ENCODE measurements at regions not wholly inside any gene's neighbourhood (a gene's known extent, or its start where the extent isn't known, plus 50 kb on each side); places are given as distances from the start of the nearest gene placed in this dataset.

GRCh38 chr12:25759752-25760151 is 198.7 kb upstream of the RASSF8 start:
- no peak for DNase-seq
- TF ChIP-seq CTCF (IDR thresholded peaks at IDR 0.05) (no peak), POLR2A (IDR thresholded peaks at IDR 0.05) (no peak)
- H3K9me3 ChIP-seq, result no peaks in the 10 kb centered on the region
- no peak overlapping the region for H3K4me3 ChIP-seq
- intact Hi-C loops (cut with DNase I), result no loop called here
- H3K36me3 ChIP-seq, result no peaks in the 10 kb centered on the region
- no peak overlapping the region for H3K27ac ChIP-seq
- WGBS, 2 donors, result 73% methylated on average over 2 of the region's 2 CpGs
- no peaks in the 10 kb centered on the region for H3K27me3 ChIP-seq
- peaks cover 0 to 13% (median 5%) of the 10 kb centered on the region in 3 donors for H3K4me1 ChIP-seq

- peaks cover 0 to 9% (median 5%) of the 10 kb centered on the region in 3 donors for H3K4me1 ChIP-seq
- no peak for DNase-seq
- intact Hi-C loops (cut with DNase I), result no loop called here
These were observed 197.1 kb upstream of the RASSF8 start for GRCh38 chr12:25761356-25761755.

GRCh38 chr12:25764409-25764808 is 194.1 kb upstream of the RASSF8 start:
- H3K4me3 ChIP-seq, result no peak overlapping the region
- TF ChIP-seq CTCF (IDR thresholded peaks at IDR 0.05), result no peak
- no peak for TF ChIP-seq POLR2A (IDR thresholded peaks at IDR 0.05)
- no peaks in the 10 kb centered on the region for H3K36me3 ChIP-seq
- no peaks in the 10 kb centered on the region for H3K27me3 ChIP-seq
- intact Hi-C loops (cut with DNase I), result no loop called here
- WGBS, 2 donors, result 87 to 95% methylated on average over 1 of the region's 1 CpG
- no peak for DNase-seq
- H3K4me1 ChIP-seq, result no peaks in the 10 kb centered on the region
- H3K27ac ChIP-seq, result no peak overlapping the region
- H3K9me3 ChIP-seq, result no peaks in the 10 kb centered on the region

More at GRCh38 chr12:25761356-25761755, 197.1 kb upstream of the RASSF8 start:
- H3K36me3 ChIP-seq, result no peaks in the 10 kb centered on the region
- 61 to 63% methylated on average over 3 of the region's 3 CpGs for WGBS, 2 donors
- no peak overlapping the region for H3K27ac ChIP-seq
- H3K4me3 ChIP-seq, result no peak overlapping the region
- no peaks in the 10 kb centered on the region for H3K27me3 ChIP-seq
- no peaks in the 10 kb centered on the region for H3K9me3 ChIP-seq
- TF ChIP-seq CTCF (IDR thresholded peaks at IDR 0.05), result no peak
- TF ChIP-seq POLR2A (IDR thresholded peaks at IDR 0.05), result no peak

- intact Hi-C loops (cut with DNase I), result no loop called here
- TF ChIP-seq CTCF (IDR thresholded peaks at IDR 0.05) (no peak), POLR2A (IDR thresholded peaks at IDR 0.05) (no peak)
- H3K4me1 ChIP-seq, result no peaks in the 10 kb centered on the region
- WGBS, 2 donors, result 66 to 71% methylated on average over 3 of the region's 3 CpGs
- H3K9me3 ChIP-seq, result no peaks in the 10 kb centered on the region
- no peak overlapping the region for H3K4me3 ChIP-seq
- no peak overlapping the region for H3K27ac ChIP-seq
- H3K36me3 ChIP-seq, result no peaks in the 10 kb centered on the region
- no peak for DNase-seq
- H3K27me3 ChIP-seq, result no peaks in the 10 kb centered on the region
These were observed 193.6 kb upstream of the RASSF8 start for GRCh38 chr12:25764892-25765291.

- no peak overlapping the region for H3K4me3 ChIP-seq
- no peak overlapping the region for H3K27ac ChIP-seq
- 79 to 96% methylated on average over 1 of the region's 1 CpG for WGBS, 2 donors
- TF ChIP-seq CTCF (IDR thresholded peaks at IDR 0.05) (no peak), POLR2A (IDR thresholded peaks at IDR 0.05) (no peak)
- no peaks in the 10 kb centered on the region for H3K4me1 ChIP-seq
- intact Hi-C loops (cut with DNase I), result no loop called here
- H3K36me3 ChIP-seq, result no peaks in the 10 kb centered on the region
- no peaks in the 10 kb centered on the region for H3K9me3 ChIP-seq
- no peaks in the 10 kb centered on the region for H3K27me3 ChIP-seq
- DNase-seq, result no peak
These were observed 190.9 kb upstream of the RASSF8 start for GRCh38 chr12:25767606-25768005.

Data from esophagus squamous epithelium (tissue), 5 donors.